HG03139 (cell line): ENCODE measurements at regions not wholly inside any gene's neighbourhood (a gene's known extent, or its start where the extent isn't known, plus 50 kb on each side); places are given as distances from the start of the nearest gene placed in this dataset.
"Not testable (repeated sequence)": the region's sequence is repeated elsewhere in the genome, so short reads cannot be mapped to it uniquely, and the experiment has no call there.

ENCODE experiments used
- ATAC-seq: cut with Tn5 transposase; IDR thresholded peaks from one replicate; pipeline ENCODE4 v1.9.1; 2021; ENCODE audit not compliant: unreplicated experiment

GRCh38 chr9:31848505-31849285, 535.7 kb upstream of the ACO1 start:
- no peak for ATAC-seq

- no peak for ATAC-seq
Observed at GRCh38 chr9:31854187-31854586, 530.3 kb upstream of the ACO1 start.

- ATAC-seq = no peak
Observed at GRCh38 chr9:31868830-31869229, 515.6 kb upstream of the ACO1 start.

- no peak for ATAC-seq
Observed at GRCh38 chr9:31870276-31870675, 514.2 kb upstream of the ACO1 start.

GRCh38 chr9:31873722-31874121, 510.7 kb upstream of the ACO1 start:
- ATAC-seq = no peak

GRCh38 chr9:31894008-31894407, 490.4 kb upstream of the ACO1 start:
- ATAC-seq = no peak

GRCh38 chr9:31908158-31908890, 476.1 kb upstream of the ACO1 start:
- ATAC-seq = no peak

GRCh38 chr9:31908891-31909480, 475.5 kb upstream of the ACO1 start:
- no peak for ATAC-seq

GRCh38 chr9:31912636-31913035, 471.8 kb upstream of the ACO1 start:
- ATAC-seq = no peak

GRCh38 chr9:31916591-31917241, 467.7 kb upstream of the ACO1 start:
- no peak for ATAC-seq

GRCh38 chr9:31937737-31938136, 446.7 kb upstream of the ACO1 start:
- ATAC-seq = not testable (repeated sequence)

- ATAC-seq = no peak
Observed at GRCh38 chr9:31950756-31951155, 433.7 kb upstream of the ACO1 start.

GRCh38 chr9:31958572-31958971, 425.9 kb upstream of the ACO1 start:
- no peak for ATAC-seq

GRCh38 chr9:31969552-31969951, 414.9 kb upstream of the ACO1 start:
- no peak for ATAC-seq

GRCh38 chr9:31983895-31984294, 400.5 kb upstream of the ACO1 start:
- no peak for ATAC-seq

GRCh38 chr9:31996331-31996730, 388.1 kb upstream of the ACO1 start:
- ATAC-seq = no peak

GRCh38 chr9:32004431-32005076, 379.9 kb upstream of the ACO1 start:
- no peak for ATAC-seq

- ATAC-seq = no peak
Observed at GRCh38 chr9:32010322-32010721, 374.1 kb upstream of the ACO1 start.

GRCh38 chr9:32011049-32011448, 373.4 kb upstream of the ACO1 start:
- no peak for ATAC-seq

GRCh38 chr9:32015795-32016194, 368.6 kb upstream of the ACO1 start:
- ATAC-seq = no peak

GRCh38 chr9:32045513-32045912, 338.9 kb upstream of the ACO1 start:
- ATAC-seq = no peak
